GM23248 (cell line): ENCODE measurements at regions not wholly inside any gene's neighbourhood (a gene's known extent, or its start where the extent isn't known, plus 50 kb on each side); places are given as distances from the start of the nearest gene placed in this dataset.

ENCODE experiments used
- EZH2 ChIP-seq: fragments of 200-600 bp; sonication (generic); IDR thresholded peaks from 2 replicates; pipeline ENCODE4 v1.6.1; 2018; ENCODE audit warnings: antibody characterized with exemption, mild to moderate bottlenecking; ENCODE audit not compliant: insufficient read depth, poor library complexity, severe bottlenecking
- EZH2phosphoT487 ChIP-seq: fragments of 200-600 bp; sonication (generic); IDR thresholded peaks from 2 replicates; pipeline ENCODE4 v1.6.1; 2018; ENCODE audit warnings: antibody characterized with exemption, moderate library complexity, mild to moderate bottlenecking, low read depth; ENCODE audit not compliant: insufficient read depth

DNA sequence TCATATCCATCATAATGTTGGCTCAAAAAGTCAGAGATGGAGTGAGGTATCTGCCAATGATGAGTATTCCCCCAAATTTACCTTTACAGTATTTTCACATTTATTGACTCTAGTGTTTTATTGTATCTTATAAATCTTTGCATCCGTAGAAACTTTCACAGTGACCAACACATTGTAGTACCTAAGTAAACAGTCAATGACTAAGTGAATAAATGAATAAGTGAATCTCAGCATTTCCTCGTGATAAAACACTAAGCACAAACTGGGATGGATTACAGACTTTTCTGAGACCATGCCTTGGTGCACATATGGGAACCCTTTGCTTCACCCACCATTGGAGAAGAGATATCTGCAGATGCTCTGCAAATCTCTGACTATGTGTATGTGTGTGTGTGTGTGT is 429.9 kb downstream of the NR4A2 start:
- TF ChIP-seq EZH2phosphoT487, result no peak
- TF ChIP-seq EZH2, result no peak
